ENCODE measurements at regions not wholly inside any gene's neighbourhood (a gene's known extent, or its start where the extent isn't known, plus 50 kb on each side); places are given as distances from the start of the nearest gene placed in this dataset.

- TF ChIP-seq RCOR1 (IDR thresholded peaks at IDR 0.05; ENCODE audit: low read depth, low read length) (no peak), CTCF (IDR thresholded peaks at IDR 0.05) (no peak), MAX (IDR thresholded peaks at IDR 0.05) (no peak), POLR2A (IDR thresholded peaks at IDR 0.05; ENCODE audit: low read length) (no peak), JUN (IDR thresholded peaks at IDR 0.05) (no peak), RAD21 (conservative IDR thresholded peaks at IDR 0.05 in 1 of 2, IDR thresholded peaks at IDR 0.05 in 1 of 2) (no peak)
- TF ChIP-seq, protein P1, sequence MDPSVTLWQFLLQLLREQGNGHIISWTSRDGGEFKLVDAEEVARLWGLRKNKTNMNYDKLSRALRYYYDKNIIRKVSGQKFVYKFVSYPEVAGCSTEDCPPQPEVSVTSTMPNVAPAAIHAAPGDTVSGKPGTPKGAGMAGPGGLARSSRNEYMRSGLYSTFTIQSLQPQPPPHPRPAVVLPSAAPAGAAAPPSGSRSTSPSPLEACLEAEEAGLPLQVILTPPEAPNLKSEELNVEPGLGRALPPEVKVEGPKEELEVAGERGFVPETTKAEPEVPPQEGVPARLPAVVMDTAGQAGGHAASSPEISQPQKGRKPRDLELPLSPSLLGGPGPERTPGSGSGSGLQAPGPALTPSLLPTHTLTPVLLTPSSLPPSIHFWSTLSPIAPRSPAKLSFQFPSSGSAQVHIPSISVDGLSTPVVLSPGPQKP (IDR thresholded peaks at IDR 0.05; ENCODE audit: low read depth, low read length) = no peak
These were observed 575.7 kb upstream of the ZP4 start for GRCh38 chr1:238466459-238466858.
